Neural cell (in vitro differentiated cells): ENCODE measurements at regions not wholly inside any gene's neighbourhood (a gene's known extent, or its start where the extent isn't known, plus 50 kb on each side); places are given as distances from the start of the nearest gene placed in this dataset.

Experiments
- H2AFZ ChIP-seq: fragments of 200-600, 300-800 bp; sonication (generic), shearing (Covaris generic); 2 replicates; pipeline ENCODE4 v1.6.0; 2014; ENCODE audit warnings: low read depth, mild to moderate bottlenecking, antibody characterized with exemption, low read length, moderate library complexity
- H3F3A ChIP-seq: fragments of 200-600 bp; shearing (Covaris generic); 2 replicates; pipeline ENCODE4 v1.6.1; 2016; ENCODE audit warnings: mild to moderate bottlenecking, moderate library complexity, mixed read lengths, antibody characterized with exemption, low read length; ENCODE audit not compliant: insufficient read depth, poor library complexity, severe bottlenecking
- H3K27ac ChIP-seq: fragments of 200-600, 300-800 bp; sonication (generic), shearing (Covaris generic); 2 replicates; pipeline ENCODE4 v1.5.1; 2014; ENCODE audit warnings: mild to moderate bottlenecking, low read length, moderate library complexity
- H3K27me3 ChIP-seq: fragments of 300-800, 200-600 bp; sonication (generic), shearing (Covaris generic); 2 replicates; pipeline ENCODE4 v1.6.0; 2014; ENCODE audit warnings: mild to moderate bottlenecking, low read depth, low read length, moderate library complexity; ENCODE audit not compliant: insufficient read depth
- H3K36me3 ChIP-seq: fragments of 300-800, 200-600 bp; sonication (generic), shearing (Covaris generic); 2 replicates; pipeline ENCODE4 v1.5.1; 2014; ENCODE audit warnings: mild to moderate bottlenecking, antibody characterized with exemption, low read length, moderate library complexity; ENCODE audit not compliant: insufficient read depth
- H3K4me2 ChIP-seq: fragments of 300-800, 200-600 bp; sonication (generic), shearing (Covaris generic); 2 replicates; pipeline ENCODE4 v1.6.0; 2014; ENCODE audit warnings: mild to moderate bottlenecking, low read length
- H3K4me3 ChIP-seq: fragments of 300-800, 200-600 bp; sonication (generic), shearing (Covaris generic); 2 replicates; pipeline ENCODE4 v1.5.1; 2014; ENCODE audit warnings: mild to moderate bottlenecking, low read length, moderate library complexity
- H3K79me2 ChIP-seq: fragments of 200-600 bp; shearing (Covaris generic); replicated peaks from 2 replicates; pipeline ENCODE4 v1.6.0; 2014; ENCODE audit warnings: mild to moderate bottlenecking, low read length, moderate library complexity; ENCODE audit not compliant: insufficient read depth
- H3K9ac ChIP-seq: fragments of 300-800, 200-600 bp; sonication (generic), shearing (Covaris generic); 2 replicates; pipeline ENCODE4 v1.6.1; 2016; ENCODE audit warnings: mild to moderate bottlenecking, low read length, mixed read lengths
- H3K9me2 ChIP-seq: fragments of 200-600 bp; shearing (Covaris generic); 2 replicates; pipeline ENCODE4 v1.6.1; 2016; ENCODE audit warnings: mild to moderate bottlenecking, low read length, mixed read lengths; ENCODE audit not compliant: insufficient read depth
- H3K9me3 ChIP-seq: fragments of 200-600, 300-800 bp; sonication (generic), shearing (Covaris generic); 2 replicates; pipeline ENCODE4 v1.6.1; 2016; ENCODE audit warnings: mild to moderate bottlenecking, mixed run types, low read length, moderate library complexity, mixed read lengths
- H4K20me1 ChIP-seq: fragments of 200-600 bp; shearing (Covaris generic); 2 replicates; pipeline ENCODE4 v1.6.1; 2016; ENCODE audit warnings: mild to moderate bottlenecking, mixed run types; ENCODE audit not compliant: insufficient read depth
- CTCF ChIP-seq: fragments of 450-650 bp; IDR thresholded peaks from 2 replicates; pipeline ENCODE4 v1.5.1; 2014; ENCODE audit warnings: antibody characterized with exemption, mild to moderate bottlenecking, moderate library complexity; ENCODE audit not compliant: poor library complexity, severe bottlenecking
- EP300 ChIP-seq: fragments of 450-650 bp; conservative IDR thresholded peaks from 2 replicates; pipeline ENCODE4 v1.6.1; 2014; ENCODE audit warnings: antibody characterized with exemption, mild to moderate bottlenecking, moderate library complexity; ENCODE audit not compliant: poor library complexity, severe bottlenecking
- EZH2 ChIP-seq: fragments of 200-600, 300-800 bp; shearing (Covaris generic), sonication (generic); IDR thresholded peaks from 2 replicates; pipeline ENCODE4 v1.6.1; 2014; ENCODE audit warnings: antibody characterized with exemption, low read length, borderline replicate concordance, mild to moderate bottlenecking; ENCODE audit not compliant: insufficient read depth, poor library complexity, severe bottlenecking
- MXI1 ChIP-seq: fragments of 450-650 bp; conservative IDR thresholded peaks from 2 replicates; pipeline ENCODE4 v1.6.1; 2014; ENCODE audit warnings: antibody characterized with exemption, mild to moderate bottlenecking; ENCODE audit not compliant: poor library complexity, severe bottlenecking
- POLR2AphosphoS5 ChIP-seq: IDR thresholded peaks from 2 replicates; pipeline ENCODE4 v1.6.1; 2012
- RAD21 ChIP-seq: fragments of 450-650 bp; conservative IDR thresholded peaks from 2 replicates; pipeline ENCODE4 v1.6.1; 2014; ENCODE audit warnings: antibody characterized with exemption, mild to moderate bottlenecking, moderate library complexity
- REST ChIP-seq: IDR thresholded peaks from 2 replicates; pipeline ENCODE4 v1.6.1; 2012; ENCODE audit warnings: borderline replicate concordance
- SMC3 ChIP-seq: fragments of 450-650 bp; conservative IDR thresholded peaks from 2 replicates; pipeline ENCODE4 v1.6.1; 2014; ENCODE audit warnings: antibody characterized with exemption, mild to moderate bottlenecking, moderate library complexity; ENCODE audit not compliant: poor library complexity
- TAF1 ChIP-seq: IDR thresholded peaks from 2 replicates; pipeline ENCODE4 v1.6.1; 2012; ENCODE audit warnings: low read depth

- Histone ChIP-seq H3F3A (no peaks in the 10 kb centered on the region), H4K20me1 (no peaks in the 10 kb centered on the region), H3K36me3 (no peaks in the 10 kb centered on the region), H2AFZ (no peak overlapping the region), H3K27ac (no peak overlapping the region), H3K9me2 (no peaks in the 10 kb centered on the region), H3K27me3 (no peaks in the 10 kb centered on the region), H3K9ac (no peak overlapping the region), H3K4me2 (no peak overlapping the region), H3K79me2 (no peaks in the 10 kb centered on the region), H3K9me3 (no peaks in the 10 kb centered on the region), H3K4me3 (no peak overlapping the region)
- TF ChIP-seq TAF1 (no peak), EP300 (no peak), MXI1 (no peak), REST (no peak), RAD21 (no peak), POLR2AphosphoS5 (no peak), SMC3 (no peak), CTCF (no peak), EZH2 (no peak)
Measured at GRCh38 chr2:129192117-129192516, 787.3 kb upstream of the RAB6C start.

- no peak overlapping the region for H3K4me3 ChIP-seq
- H3K9ac ChIP-seq = no peak overlapping the region
- no peaks in the 10 kb centered on the region for H4K20me1 ChIP-seq
- no peaks in the 10 kb centered on the region for H3K27me3 ChIP-seq
- no peaks in the 10 kb centered on the region for H3K9me2 ChIP-seq
- H2AFZ ChIP-seq = no peak overlapping the region
- no peaks in the 10 kb centered on the region for H3K9me3 ChIP-seq
- no peaks in the 10 kb centered on the region for H3K36me3 ChIP-seq
- no peak for TF ChIP-seq TAF1
- TF ChIP-seq POLR2AphosphoS5 = no peak
- no peak for TF ChIP-seq MXI1
- TF ChIP-seq CTCF = no peak
- no peak for TF ChIP-seq EP300
- no peak for TF ChIP-seq REST
- no peaks in the 10 kb centered on the region for H3K79me2 ChIP-seq
- no peak overlapping the region for H3K4me2 ChIP-seq
- H3K27ac ChIP-seq = no peak overlapping the region
- H3F3A ChIP-seq = no peaks in the 10 kb centered on the region
Measured at GRCh38 chr2:129192841-129193253, 786.6 kb upstream of the RAB6C start.
